SK-N-SH treated with all-trans-retinoic acid at 6 μM for 48 hours (cell line): ENCODE measurements at regions not wholly inside any gene's neighbourhood (a gene's known extent, or its start where the extent isn't known, plus 50 kb on each side); places are given as distances from the start of the nearest gene placed in this dataset.
A peak's percentile ranks its signal among the peaks of the same experiment; 100 is the strongest.

ENCODE experiments used
- ATAC-seq: fragments of 200-7000 bp; cut with Tn5 transposase; 3 replicates; pipeline ENCODE4 v1.9.1; 2020; ENCODE audit warnings: mild to moderate bottlenecking, moderate library complexity
- ARNTL ChIP-seq: fragments of 450-650 bp; formaldehyde crosslinking; IDR thresholded peaks from 2 replicates; pipeline ENCODE4 v1.5.0; 2020; ENCODE audit warnings: low read depth, mild to moderate bottlenecking, moderate library complexity, borderline replicate concordance
- BACH2 ChIP-seq: fragments of 250-450 bp; sonication (Bioruptor Pico); IDR thresholded peaks from 2 replicates; pipeline ENCODE4 v1.9.0; 2021; ENCODE audit warnings: mild to moderate bottlenecking, borderline replicate concordance
- CREB5 ChIP-seq: fragments of 250-450 bp; sonication (Bioruptor Pico); IDR thresholded peaks from 2 replicates; pipeline ENCODE4 v1.5.1; 2020; ENCODE audit warnings: low read depth, mild to moderate bottlenecking, moderate library complexity
- CSDC2 ChIP-seq: fragments of 250-450 bp; sonication (Bioruptor Pico); IDR thresholded peaks from 2 replicates; pipeline ENCODE4 v1.5.0; 2020; ENCODE audit warnings: mild to moderate bottlenecking, moderate library complexity
- CSRNP3 ChIP-seq: fragments of 250-450 bp; sonication (Bioruptor Pico); IDR thresholded peaks from 2 replicates; pipeline ENCODE4 v1.5.1; 2021; ENCODE audit warnings: mild to moderate bottlenecking, moderate library complexity
- ESRRG ChIP-seq: fragments of 250-450 bp; sonication (Bioruptor Pico); IDR thresholded peaks from 2 replicates; pipeline ENCODE4 v1.6.1; 2021; ENCODE audit warnings: mild to moderate bottlenecking
- ISL1 ChIP-seq: fragments of 250-450 bp; sonication (Bioruptor Pico); IDR thresholded peaks from 2 replicates; pipeline ENCODE4 v2.1.2; 2022; ENCODE audit warnings: mild to moderate bottlenecking, moderate library complexity
- OSR1 ChIP-seq: fragments of 250-450 bp; sonication (Bioruptor Pico); IDR thresholded peaks from 2 replicates; pipeline ENCODE4 v1.8.0; 2022; ENCODE audit warnings: moderate library complexity, mild to moderate bottlenecking, inconsistent platforms
- PPARA ChIP-seq: fragments of 250-450 bp; sonication (Bioruptor Pico); IDR thresholded peaks from 2 replicates; pipeline ENCODE4 v1.5.0; 2020; ENCODE audit warnings: mild to moderate bottlenecking, borderline replicate concordance
- RARB ChIP-seq: fragments of 250-450 bp; sonication (Bioruptor Pico); IDR thresholded peaks from 2 replicates; pipeline ENCODE4 v1.8.0; 2021; ENCODE audit warnings: mild to moderate bottlenecking, moderate library complexity
- SNAI2 ChIP-seq: fragments of 250-450 bp; sonication (Bioruptor Pico); IDR thresholded peaks from 2 replicates; pipeline ENCODE4 v1.5.0; 2020; ENCODE audit warnings: mild to moderate bottlenecking, moderate library complexity
- TCF4 ChIP-seq: fragments of 250-450 bp; sonication (Bioruptor Pico); IDR thresholded peaks from 2 replicates; pipeline ENCODE4 v1.8.0; 2021; ENCODE audit warnings: mild to moderate bottlenecking, moderate library complexity, borderline replicate concordance
- TOX ChIP-seq: fragments of 250-450 bp; sonication (Bioruptor Pico); IDR thresholded peaks from 2 replicates; pipeline ENCODE4 v1.8.0; 2021; ENCODE audit warnings: mild to moderate bottlenecking, moderate library complexity, borderline replicate concordance
- TSHZ2 ChIP-seq: fragments of 250-450 bp; sonication (Bioruptor Pico); IDR thresholded peaks from 2 replicates; pipeline ENCODE4 v1.5.0; 2020; ENCODE audit warnings: mild to moderate bottlenecking, moderate library complexity
- ZC3H10 ChIP-seq: fragments of 250-450 bp; sonication (Bioruptor Pico); IDR thresholded peaks from 2 replicates; pipeline ENCODE4 v1.5.1; 2021; ENCODE audit warnings: mild to moderate bottlenecking, moderate library complexity
- ZFP3 ChIP-seq: fragments of 250-450 bp; sonication (Bioruptor Pico); IDR thresholded peaks from 2 replicates; pipeline ENCODE4 v1.5.0; 2020; ENCODE audit warnings: mild to moderate bottlenecking, moderate library complexity
- ZFP30 ChIP-seq: fragments of 450-650 bp; formaldehyde crosslinking; IDR thresholded peaks from 2 replicates; pipeline ENCODE4 v1.5.0; 2022; ENCODE audit warnings: mild to moderate bottlenecking, moderate library complexity
- ZNF70 ChIP-seq: fragments of 450-650 bp; formaldehyde crosslinking; IDR thresholded peaks from 2 replicates; pipeline ENCODE4 v1.5.0; 2020; ENCODE audit warnings: mild to moderate bottlenecking, moderate library complexity
- ZNF8 ChIP-seq: fragments of 450-650 bp; formaldehyde crosslinking; IDR thresholded peaks from 2 replicates; pipeline ENCODE4 v1.5.0; 2020; ENCODE audit warnings: mild to moderate bottlenecking, moderate library complexity
- TF ChIP-seq, protein P1 (sequence below): fragments of 250-450 bp; sonication (Bioruptor Pico); IDR thresholded peaks from 2 replicates; pipeline ENCODE4 v1.8.0; 2021; ENCODE audit warnings: low read depth, mild to moderate bottlenecking, moderate library complexity, borderline replicate concordance
- TF ChIP-seq, protein P2 (sequence below): fragments of 250-450 bp; sonication (Bioruptor Pico); IDR thresholded peaks from 2 replicates; pipeline ENCODE4 v1.8.0; 2020; ENCODE audit warnings: mild to moderate bottlenecking, moderate library complexity, borderline replicate concordance

DNA sequence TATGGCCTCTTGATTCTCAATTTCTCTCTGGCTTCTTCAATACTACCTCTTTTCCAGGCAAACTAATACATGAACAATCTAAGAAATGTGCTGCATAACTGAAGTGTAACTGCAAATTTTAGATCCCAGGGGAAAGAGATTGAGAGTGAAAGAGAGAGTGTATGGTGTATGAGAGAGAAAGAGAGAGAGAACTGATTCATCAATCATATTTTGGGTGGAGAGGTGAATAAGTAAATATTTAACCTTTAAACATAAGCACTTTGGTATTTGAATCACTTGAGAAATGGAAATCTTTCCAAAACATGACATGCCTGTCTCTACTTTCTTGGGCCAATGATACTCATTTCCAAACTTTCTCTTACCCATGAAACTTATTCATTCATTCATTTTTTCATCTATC, 147.2 kb upstream of the DIPK2B start:
- ATAC-seq = no peak
- TF ChIP-seq ZNF8 (CRISPR knock-in tag) (no peak), ZFP30 (CRISPR knock-in tag) (no peak), CSDC2 (CRISPR knock-in tag) (no peak), ZNF70 (CRISPR knock-in tag) (no peak), SNAI2 (CRISPR knock-in tag) (no peak)
- TF ChIP-seq, protein P1, sequence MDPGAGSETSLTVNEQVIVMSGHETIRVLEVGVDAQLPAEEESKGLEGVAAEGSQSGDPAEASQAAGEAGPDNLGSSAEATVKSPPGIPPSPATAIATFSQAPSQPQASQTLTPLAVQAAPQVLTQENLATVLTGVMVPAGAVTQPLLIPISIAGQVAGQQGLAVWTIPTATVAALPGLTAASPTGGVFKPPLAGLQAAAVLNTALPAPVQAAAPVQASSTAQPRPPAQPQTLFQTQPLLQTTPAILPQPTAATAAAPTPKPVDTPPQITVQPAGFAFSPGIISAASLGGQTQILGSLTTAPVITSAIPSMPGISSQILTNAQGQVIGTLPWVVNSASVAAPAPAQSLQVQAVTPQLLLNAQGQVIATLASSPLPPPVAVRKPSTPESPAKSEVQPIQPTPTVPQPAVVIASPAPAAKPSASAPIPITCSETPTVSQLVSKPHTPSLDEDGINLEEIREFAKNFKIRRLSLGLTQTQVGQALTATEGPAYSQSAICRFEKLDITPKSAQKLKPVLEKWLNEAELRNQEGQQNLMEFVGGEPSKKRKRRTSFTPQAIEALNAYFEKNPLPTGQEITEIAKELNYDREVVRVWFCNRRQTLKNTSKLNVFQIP = no peak

GRCh38 chrX:45344594-45344993, 143.9 kb upstream of the DIPK2B start:
- TF ChIP-seq OSR1 (CRISPR knock-in tag) (peak; percentile 99), RARB (no peak), TOX (CRISPR knock-in tag) (peak; percentile 88), ZC3H10 (CRISPR knock-in tag) (peak; percentile 71; the same call in 1 of the 2 replicates)
- ATAC-seq = peak; percentile 92

GRCh38 chrX:45329217-45329616, 128.5 kb upstream of the DIPK2B start:
- no peak for TF ChIP-seq SNAI2 (CRISPR knock-in tag)
- TF ChIP-seq CREB5 (CRISPR knock-in tag) = no peak
- no peak for TF ChIP-seq ZFP3 (CRISPR knock-in tag)
- no peak for TF ChIP-seq CSDC2 (CRISPR knock-in tag)
- no peak for TF ChIP-seq RARB
- no peak for TF ChIP-seq ZC3H10 (CRISPR knock-in tag)
- TF ChIP-seq ISL1 (CRISPR knock-in tag) = no peak
- no peak for TF ChIP-seq ZFP30 (CRISPR knock-in tag)
- no peak for TF ChIP-seq PPARA
- TF ChIP-seq ARNTL (CRISPR knock-in tag) = no peak
- TF ChIP-seq TCF4 (CRISPR knock-in tag) = no peak
- TF ChIP-seq ZNF70 (CRISPR knock-in tag) = no peak
- TF ChIP-seq, protein P1 = no peak
- TF ChIP-seq CSRNP3 (CRISPR knock-in tag) = no peak
- TF ChIP-seq, protein P2, sequence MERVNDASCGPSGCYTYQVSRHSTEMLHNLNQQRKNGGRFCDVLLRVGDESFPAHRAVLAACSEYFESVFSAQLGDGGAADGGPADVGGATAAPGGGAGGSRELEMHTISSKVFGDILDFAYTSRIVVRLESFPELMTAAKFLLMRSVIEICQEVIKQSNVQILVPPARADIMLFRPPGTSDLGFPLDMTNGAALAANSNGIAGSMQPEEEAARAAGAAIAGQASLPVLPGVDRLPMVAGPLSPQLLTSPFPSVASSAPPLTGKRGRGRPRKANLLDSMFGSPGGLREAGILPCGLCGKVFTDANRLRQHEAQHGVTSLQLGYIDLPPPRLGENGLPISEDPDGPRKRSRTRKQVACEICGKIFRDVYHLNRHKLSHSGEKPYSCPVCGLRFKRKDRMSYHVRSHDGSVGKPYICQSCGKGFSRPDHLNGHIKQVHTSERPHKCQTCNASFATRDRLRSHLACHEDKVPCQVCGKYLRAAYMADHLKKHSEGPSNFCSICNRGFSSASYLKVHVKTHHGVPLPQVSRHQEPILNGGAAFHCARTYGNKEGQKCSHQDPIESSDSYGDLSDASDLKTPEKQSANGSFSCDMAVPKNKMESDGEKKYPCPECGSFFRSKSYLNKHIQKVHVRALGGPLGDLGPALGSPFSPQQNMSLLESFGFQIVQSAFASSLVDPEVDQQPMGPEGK (CRISPR knock-in tag) = no peak
- TF ChIP-seq BACH2 (CRISPR knock-in tag) = no peak
- TF ChIP-seq TSHZ2 (CRISPR knock-in tag) = no peak
- no peak for TF ChIP-seq ESRRG
- TF ChIP-seq OSR1 (CRISPR knock-in tag) = no peak
- TF ChIP-seq ZNF8 (CRISPR knock-in tag) = no peak

More at GRCh38 chrX:45329217-45329616, 128.5 kb upstream of the DIPK2B start:
- ATAC-seq = peak; percentile 49; the same call in 2 of the 3 replicates
